HG03520 (cell line): ENCODE measurements at regions not wholly inside any gene's neighbourhood (a gene's known extent, or its start where the extent isn't known, plus 50 kb on each side); places are given as distances from the start of the nearest gene placed in this dataset.
"Not testable (repeated sequence)": the region's sequence is repeated elsewhere in the genome, so short reads cannot be mapped to it uniquely, and the experiment has no call there.

ENCODE experiments used
- ATAC-seq: cut with Tn5 transposase; IDR thresholded peaks from one replicate; pipeline ENCODE4 v1.9.1; 2021; ENCODE audit warnings: mild to moderate bottlenecking, moderate library complexity; ENCODE audit not compliant: unreplicated experiment

DNA sequence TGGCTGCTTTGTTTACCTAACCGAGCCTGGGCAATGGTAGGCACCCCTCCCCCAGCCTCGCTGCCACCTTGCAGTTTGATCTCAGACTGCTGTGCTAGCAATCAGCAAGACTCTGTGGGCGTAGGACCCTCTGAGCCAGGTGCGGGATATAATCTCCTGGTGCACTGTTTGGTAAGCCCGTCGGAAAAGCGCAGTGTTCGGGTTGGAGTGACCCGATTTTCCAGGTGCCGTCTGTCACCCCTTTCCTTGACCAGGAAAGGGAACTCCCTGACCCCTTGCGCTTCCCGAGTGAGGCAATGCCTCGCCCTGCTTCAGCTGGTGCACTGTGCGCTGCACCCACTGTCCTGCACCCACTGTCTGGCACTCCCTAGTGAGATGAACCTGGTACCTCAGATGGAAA lies 482.2 kb upstream of the SMC2 start:
- not testable (repeated sequence) for ATAC-seq

DNA sequence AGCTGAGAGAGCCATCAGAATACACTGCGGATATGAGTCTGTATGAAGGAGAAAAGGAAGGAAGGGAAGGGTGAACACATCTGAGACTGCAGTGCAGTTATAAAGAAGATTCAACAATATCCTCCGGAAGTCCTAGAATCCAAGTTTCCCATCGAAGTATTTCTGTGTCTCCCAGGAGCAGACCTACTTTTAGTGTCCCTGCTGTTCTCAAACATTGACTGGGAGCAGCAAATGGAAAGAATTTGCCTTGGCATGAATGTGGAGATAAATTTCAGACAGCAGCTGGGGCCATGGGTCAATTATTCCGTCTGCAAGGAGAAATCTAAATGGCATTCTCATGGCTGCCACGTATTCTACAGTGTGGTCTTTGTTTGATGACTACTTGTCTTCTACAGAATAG lies 478.1 kb upstream of the SMC2 start:
- ATAC-seq = no peak

DNA sequence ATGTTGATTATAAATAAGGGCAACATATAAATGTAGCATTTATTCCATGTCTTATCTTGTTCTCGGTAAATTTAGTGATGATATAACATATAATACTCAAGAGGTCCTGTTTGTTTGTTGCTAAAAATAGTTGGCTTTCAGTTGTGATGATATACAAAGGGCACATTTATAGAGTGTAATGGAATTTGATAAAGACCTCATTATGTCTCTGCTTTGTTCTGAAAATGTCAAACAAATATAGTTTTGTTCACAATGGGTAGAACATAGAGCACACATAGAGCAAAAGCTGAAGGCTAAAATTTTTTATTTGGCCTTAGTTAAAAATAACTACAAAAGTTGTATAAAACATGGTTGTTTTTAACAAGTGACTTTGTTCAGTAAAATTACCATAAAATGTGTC lies 477.1 kb upstream of the SMC2 start:
- ATAC-seq = no peak

DNA sequence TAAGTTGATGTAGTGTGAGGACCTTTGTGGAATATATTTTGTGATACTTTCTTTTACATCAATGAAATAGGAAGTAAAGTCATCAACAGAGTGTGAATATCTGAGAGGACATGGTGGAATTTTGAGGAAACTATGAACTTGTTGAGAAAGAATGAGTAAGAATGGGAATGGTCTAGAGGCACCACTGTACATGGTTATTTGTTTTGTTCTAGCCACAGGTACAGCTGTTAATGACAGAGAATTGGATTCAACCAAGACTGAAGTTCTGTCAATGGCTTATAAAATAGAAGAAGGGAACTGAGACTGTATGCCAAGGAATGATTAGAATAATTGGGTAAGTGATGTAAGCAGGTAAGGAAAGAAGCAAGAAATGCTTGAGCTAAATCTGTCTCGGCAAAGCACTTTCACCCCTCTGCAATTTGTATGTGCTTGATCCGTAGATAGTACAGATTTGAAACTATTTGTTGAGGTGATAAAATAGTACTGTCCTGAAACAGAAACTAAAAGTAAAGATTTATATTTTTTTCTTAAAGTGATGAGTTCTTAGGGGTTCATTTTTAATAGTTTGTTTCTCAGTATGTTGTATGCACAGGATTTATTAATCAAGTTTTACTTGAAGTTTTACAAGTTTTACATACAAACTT lies 468.8 kb upstream of the SMC2 start:
- ATAC-seq = no peak

DNA sequence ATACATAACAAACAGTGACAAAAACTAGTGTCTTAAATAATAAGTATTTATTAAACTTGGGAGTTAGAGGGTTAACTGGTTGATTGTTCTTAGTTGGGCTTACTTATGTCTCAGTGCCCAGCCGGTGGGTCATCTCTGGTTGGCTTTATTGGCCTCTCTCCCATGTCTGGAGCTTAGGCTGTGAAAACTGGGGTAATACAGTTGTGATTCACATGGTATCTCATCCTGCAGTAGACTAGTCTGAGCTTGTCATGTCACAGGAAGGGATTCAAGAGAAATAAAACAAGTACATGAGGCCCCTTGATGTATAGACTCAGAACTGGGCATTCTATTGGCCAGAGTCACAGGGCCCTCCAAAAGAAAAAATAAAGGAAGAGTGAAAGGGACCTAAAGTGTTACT lies 466.4 kb upstream of the SMC2 start:
- ATAC-seq = no peak

DNA sequence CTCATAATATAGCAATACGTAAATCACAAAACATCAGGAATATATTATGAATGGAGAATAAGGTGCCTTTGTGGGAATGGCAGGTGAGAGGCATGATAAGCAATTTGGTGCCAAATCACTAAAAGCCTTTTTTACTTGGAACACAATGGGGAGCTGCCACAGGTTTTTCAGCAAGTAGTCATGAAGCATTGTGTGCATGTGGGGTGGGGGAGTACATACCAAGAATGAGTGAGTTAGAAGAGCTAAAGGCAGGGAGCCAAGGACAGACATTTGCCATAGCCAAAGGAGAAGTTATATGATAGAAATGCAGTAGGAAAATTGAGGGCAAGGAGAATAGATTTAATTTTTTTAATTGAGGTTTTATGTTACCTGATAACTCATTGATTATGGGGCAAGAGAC lies 445.0 kb upstream of the SMC2 start:
- no peak for ATAC-seq

DNA sequence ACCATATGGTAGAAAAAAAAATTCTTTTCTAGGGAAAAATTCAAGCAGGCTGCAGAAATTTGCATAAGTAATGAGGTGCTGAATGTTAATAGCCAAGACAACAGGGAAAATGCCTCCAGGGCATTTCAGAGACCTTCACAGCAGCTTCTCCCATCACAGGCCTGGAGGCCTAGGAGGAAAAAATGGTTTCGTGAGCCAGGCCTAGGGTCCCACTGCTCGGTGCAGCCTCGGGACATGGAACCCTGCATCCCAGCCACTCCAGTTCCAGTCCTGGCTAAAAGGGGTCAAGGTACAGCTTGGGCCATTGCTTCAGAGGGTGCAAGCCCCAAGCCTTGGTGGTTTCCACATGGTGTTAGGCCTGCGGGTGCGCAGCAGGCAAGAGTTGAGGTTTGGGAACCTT lies 436.0 kb upstream of the SMC2 start:
- no peak for ATAC-seq

DNA sequence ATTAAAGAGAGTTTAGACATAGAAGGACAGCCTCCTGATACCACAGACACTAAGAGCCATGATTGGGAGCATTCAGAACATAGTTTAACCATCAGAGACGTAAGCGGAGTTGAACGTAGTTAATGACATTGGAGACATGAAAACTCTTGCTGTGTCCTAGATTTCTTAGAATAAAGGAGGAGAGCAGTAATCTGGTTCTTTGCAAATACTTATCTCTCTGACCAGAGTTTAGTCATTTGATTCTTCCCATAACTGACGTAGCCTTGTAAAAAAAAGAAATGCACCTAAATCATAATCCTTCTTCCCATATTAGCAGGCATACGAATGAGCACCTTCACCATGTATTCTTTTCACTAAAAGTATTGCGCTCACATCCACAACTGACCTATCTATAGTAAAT lies 433.3 kb upstream of the SMC2 start:
- no peak for ATAC-seq

DNA sequence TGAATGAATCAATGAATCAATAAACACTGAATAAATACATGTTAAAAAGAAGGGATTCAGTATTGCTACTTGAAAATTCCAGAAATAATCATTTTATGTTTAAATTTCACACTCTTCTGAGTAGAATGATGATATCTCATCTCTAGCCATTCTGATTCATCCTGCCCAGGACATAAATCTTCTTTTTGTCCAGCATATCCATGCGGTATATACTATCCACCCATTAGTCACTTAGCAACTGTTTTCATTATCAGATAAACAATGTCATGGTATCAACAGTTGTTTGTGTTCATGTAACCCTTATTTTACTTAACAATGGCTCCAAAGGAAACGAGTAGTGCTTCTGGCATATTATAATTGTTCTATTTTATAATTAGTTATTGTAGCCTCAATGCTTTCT lies 432.4 kb upstream of the SMC2 start:
- no peak for ATAC-seq

DNA sequence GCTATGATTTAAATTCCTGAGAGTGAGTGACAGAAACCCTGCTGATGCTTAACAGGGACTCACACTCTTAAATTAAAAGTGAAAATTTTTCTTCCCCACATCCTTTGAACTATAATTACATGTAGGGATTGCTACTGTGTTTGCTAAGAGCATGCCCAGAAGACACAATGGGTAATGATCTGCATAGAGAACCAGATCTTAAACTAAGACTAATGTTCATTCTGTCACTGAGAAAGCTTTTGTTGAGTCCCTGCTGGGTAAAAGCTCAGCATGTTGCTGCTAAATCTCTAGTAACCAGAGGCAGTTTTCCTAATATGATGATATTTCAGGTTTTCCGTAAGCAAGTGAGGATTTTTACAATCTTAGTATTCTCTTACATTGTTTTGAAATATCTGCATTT lies 424.8 kb upstream of the SMC2 start:
- no peak for ATAC-seq

DNA sequence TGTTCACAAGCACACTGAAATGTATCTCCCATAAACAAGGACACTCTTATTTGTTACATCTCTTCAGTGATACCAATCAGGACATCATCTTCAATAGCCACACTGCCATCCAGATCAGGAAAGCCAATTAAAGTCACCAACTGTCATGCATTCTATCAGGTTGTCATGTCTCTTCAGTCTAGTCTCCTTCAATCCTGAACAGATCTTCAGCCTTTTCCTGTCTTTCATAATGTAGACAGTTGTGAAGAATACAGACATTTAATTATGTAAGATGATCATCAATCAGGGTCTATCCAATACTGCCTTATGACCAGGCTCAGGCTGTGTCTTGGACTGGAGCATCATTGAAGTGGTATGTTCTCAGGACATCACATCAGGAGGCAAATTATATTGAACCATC lies 419.8 kb upstream of the SMC2 start:
- no peak for ATAC-seq

DNA sequence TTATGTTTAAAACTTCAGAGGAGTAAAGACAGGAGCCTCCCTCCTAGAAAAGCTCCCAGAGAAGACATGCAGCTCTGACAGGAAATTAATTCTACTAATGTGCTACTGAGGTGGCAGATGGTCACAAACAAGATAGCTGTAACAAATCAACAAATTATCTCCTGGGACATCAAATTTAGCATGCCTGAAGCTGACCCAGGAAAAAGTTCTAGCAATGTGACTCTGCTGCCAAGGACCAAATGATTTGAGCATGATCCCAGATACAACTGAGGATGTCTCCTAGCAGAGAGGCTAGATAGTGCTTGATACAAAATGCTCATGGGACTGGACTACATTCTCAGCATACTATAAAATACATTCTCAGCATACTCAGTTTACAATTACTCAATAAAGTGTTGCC lies 413.5 kb upstream of the SMC2 start:
- ATAC-seq = no peak

DNA sequence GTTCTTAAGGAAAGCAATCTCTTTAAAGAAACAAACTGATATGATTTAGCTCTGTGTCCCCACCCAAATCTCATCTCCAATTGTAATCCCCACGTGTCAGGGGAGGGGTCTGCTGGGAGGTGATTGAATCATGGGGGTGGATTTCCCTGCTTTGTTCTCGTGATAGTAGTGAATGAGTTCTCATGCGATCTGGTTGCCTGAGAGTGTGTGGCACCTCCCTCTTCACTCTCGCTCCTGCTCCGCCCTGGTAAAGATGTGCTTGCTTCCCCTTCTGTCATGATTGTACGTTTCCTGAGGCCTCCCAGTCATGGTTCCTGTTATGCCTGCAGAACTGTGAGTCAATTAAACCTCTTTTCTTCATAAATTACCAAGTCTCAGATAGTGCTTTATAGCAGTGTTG lies 412.7 kb upstream of the SMC2 start:
- ATAC-seq = no peak

DNA sequence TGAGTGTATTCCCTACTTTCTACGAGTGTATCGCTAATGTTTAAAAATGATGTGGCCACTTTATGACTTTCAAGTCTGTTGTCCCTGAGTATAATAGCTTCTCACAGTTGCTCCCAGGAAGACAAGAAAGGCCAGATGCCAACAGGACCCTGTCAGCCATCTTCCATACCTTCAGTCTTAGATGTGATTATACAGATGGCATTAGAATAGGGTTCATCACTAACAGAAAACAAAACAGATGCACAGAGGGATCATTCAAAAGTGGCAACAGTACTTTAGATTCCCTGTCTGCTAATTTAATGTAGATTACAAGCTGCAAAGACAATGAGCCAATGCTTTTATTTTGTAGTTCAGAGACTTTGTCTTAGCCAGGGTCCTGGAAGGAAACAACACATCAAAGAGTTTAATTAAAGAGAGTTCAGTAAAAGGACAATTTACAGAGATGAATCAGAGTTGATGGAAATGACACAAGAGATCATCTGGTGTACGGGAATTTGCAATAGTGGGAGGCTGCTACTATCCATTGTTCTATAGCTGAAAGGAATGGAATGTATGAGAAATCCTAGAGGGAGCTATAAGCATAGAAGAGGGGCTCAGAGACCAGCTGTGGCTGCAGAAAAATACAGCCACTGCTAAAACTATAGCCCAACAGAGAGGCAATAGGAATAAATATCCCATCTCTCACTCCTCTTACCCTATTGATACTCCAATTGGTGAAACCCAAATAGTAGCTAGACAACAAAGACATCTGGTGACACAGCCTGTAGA lies 393.7 kb upstream of the SMC2 start:
- ATAC-seq = no peak

DNA sequence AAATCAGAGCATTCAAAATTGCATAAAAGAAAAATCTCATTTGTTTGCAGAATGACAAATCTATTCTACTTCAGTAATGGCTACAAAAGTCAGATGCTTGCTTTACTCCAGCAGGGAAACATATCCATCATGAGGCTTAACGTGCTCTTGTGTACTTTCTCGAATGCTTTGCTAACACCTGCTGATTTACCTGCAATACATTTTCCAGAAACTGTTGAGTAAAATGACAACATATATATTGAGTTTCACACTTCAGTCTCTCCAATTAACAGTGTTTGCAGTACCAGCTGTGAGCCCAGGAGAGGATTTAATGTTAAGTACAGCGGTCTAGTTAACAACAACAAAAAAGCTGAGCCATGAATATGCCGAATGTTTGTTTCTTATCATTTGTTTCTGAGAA lies 391.5 kb upstream of the SMC2 start:
- ATAC-seq = no peak

DNA sequence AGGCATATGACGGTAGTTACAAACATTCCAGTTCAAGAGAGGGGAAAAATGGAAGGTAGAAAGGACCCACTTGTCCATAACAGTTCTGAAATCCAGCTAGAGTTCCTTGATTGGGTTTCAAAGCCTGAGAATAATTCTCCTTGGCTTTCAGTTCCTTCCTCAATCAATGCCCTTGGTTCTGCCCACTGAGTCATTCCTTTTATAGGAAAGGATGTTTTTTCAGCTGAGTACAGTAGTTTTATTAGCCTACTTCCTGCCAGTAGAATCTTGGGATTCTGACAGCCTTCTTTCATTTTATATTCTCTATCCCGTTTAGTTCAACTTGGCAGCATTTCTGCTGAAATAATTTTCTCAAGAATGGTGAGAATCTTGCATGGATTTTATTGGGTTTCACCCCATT lies 386.9 kb upstream of the SMC2 start:
- ATAC-seq = no peak

DNA sequence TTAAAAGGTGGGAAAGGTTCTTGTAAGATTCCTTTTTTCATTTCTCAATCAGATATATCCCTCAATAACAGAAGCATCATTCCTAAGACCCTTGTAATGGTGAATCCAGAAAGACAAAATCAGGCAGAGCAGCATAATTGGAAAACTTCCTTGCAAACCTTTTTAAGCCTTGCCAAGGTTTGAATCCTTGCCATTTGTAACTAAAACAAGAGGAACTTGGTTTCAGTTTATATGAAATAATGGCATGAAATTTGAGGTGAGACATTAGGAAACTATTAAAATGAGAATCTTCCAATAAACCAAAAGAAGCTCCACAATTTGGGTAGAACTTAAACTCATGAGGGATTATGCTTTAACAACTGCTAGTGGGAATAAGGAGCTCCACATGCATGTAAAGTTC lies 384.7 kb upstream of the SMC2 start:
- no peak for ATAC-seq

DNA sequence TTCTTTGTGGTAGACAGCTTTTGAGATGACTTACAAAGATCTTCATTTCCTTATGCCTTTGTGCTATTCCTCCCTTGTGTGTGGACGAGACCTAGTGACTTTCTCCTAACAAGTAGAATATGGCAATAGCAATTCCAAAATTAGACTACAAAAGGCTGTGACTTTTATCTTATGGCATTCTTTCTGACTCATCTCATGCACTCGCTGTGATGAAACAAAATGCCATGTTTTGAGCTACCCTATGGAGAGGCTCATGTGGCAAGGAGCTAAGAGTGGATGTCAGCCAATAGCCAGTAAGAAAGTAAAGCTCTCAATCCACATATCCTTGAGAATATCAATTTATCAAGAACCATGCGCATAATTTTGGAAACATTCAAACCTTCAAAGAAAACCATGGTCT lies 380.5 kb upstream of the SMC2 start:
- ATAC-seq = no peak

DNA sequence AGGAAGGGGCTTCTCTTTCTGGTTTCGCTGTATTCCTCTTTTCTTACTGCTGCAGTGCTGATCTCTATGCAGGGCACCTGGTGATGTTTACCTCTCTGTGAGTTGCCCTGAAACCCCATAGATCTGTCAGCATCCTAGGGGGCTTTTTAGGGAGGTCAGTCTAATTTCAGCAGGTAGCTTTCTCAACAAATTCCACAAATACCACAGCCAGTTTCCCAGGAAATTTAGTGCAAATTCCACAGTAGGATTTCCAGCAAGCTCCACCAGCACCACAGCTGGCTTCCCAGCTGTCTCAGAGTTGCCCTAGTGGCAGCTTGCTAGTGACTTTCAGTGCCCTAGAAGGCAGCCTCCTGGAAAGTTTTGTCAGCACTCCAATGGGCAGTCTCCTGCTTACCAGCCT lies 379.1 kb upstream of the SMC2 start:
- ATAC-seq = no peak

DNA sequence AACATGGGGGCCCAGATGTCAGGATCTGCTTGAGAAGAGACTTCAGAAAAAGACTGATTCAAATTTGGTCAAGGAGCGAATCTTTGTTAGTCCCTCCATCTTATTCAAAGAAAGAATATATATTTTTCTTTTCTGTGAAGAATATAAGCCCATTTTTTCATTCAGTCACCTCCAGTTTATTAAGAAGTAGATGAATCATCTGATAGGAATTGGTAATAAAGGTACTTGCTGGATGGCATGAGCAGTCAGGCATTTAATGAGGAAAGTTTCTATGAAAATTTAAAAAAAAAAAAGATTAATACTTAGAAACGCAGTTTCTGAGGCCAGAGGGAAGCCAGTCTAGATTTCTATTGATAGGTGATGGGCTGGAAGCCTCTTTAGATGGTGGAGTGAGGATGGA lies 373.1 kb upstream of the SMC2 start:
- no peak for ATAC-seq

DNA sequence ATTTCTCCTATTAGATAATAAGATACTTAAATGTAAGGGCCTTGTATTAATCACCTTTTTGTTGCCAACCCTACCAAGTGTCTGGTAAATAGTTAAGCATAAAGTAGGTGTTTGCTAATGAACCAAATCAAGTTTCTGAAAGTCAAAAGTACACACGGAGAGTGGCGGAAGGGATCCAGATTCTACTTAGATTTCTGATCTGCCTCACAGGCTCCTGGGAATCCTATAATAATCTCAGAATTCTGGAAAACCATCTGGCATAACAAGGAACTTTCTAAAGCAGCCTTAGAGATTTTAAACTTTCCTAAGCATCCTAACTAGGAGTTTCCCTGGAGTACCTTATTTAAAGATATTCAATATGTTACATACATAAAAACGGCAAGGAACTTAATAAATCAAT lies 363.2 kb upstream of the SMC2 start:
- no peak for ATAC-seq

DNA sequence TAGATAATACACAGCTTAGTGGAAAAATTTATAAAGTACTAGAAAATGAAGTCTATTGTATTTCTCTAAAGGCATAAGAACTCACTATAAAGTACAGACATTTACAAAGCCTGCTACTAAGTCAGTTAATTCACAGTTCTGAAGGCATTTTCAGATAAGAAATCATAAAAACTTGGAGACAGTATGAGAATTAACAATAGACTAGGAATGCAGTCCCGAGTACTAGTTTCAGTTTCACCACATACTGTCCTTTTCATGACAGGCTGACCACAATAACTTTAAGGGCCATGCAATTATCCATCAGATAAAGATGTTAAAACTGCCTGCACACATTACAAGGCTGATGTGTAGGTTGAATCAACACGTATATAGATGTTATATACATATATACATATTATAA lies 362.6 kb upstream of the SMC2 start:
- ATAC-seq = no peak

DNA sequence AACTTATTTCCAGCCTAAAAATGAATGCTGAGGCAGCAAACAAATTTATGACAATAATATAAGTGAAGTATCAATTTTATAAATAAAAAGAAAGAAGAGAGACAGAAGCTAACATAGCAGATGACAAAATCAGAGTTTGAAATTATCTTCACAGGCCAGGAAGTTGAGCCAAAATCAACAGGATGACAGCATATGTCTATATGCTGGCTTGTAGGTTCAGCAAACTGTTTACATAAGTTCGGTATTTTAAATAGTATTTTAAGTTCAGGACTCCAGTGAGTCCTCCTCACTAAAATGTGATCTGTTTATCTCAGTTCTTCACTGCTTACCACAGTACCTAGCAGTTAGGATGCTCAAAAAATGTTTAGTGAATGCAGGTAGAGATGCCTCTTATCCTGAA lies 359.6 kb upstream of the SMC2 start:
- ATAC-seq = no peak
